Stimulated activated CD8-positive, alpha-beta memory T cell treated with anti-CD3 and anti-CD28 coated beads, Interleukin-12 subunit alpha, Interleukin-12 subunit beta, amount 100 ng/mL, for 1 hour (primary cell): ENCODE measurements at regions not wholly inside any gene's neighbourhood (a gene's known extent, or its start where the extent isn't known, plus 50 kb on each side); places are given as distances from the start of the nearest gene placed in this dataset.

Source experiments
- DNase-seq: peaks from one replicate; pipeline ENCODE4 v3.0.0-alpha.2; 2020; ENCODE audit warnings: low read depth

- DNase-seq: no peak
These were observed 260.1 kb upstream of the ARID1B start for GRCh38 chr6:156517088-156517487.

DNA sequence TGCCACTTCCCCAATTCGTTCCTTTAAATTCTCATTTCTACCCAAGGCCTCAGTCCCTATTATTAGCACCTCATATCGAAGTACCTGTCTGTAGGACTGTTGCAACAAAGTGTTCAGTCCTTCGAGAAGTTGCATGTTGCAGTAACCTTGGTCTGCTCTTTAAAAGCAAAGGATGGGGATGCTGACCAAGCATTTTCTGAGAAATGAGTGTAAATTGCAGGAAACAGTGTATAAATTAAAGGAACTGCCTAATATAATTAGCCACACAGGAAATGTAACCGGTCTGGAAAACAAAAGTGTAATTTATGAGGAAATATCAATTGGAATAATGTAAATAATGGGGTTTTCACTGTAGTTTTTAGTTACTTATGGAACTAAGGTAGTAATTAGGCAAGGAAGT lies 261.9 kb upstream of the ARID1B start:
- DNase-seq: no peak

GRCh38 chr6:156513504-156513903 lies 263.7 kb upstream of the ARID1B start:
- no peak for DNase-seq

GRCh38 chr6:156511570-156511969 lies 265.6 kb upstream of the ARID1B start:
- no peak for DNase-seq

- DNase-seq: no peak
These were observed 266.1 kb upstream of the ARID1B start for GRCh38 chr6:156511051-156511450.

DNA sequence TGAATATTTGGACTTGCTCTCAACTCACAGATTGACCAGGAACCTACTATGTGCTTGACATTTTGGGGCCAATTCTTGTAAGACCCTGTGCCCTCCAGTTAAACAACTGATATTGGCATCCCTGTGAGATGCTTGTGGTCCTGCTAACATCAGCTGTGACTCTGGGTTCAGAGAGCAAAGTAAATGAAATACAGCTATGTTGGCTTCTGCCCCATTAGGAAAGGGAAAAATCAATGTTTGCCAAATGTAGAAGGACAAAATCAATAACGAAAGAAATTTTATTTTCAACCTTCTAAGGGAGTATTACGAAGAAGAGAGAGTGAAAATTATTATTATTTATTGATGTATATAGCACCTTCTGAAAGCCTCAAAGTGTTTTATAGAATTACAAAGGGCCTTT lies 266.9 kb upstream of the ARID1B start:
- no peak for DNase-seq

- DNase-seq: no peak
These were observed 267.7 kb upstream of the ARID1B start for GRCh38 chr6:156509496-156509895.

DNA sequence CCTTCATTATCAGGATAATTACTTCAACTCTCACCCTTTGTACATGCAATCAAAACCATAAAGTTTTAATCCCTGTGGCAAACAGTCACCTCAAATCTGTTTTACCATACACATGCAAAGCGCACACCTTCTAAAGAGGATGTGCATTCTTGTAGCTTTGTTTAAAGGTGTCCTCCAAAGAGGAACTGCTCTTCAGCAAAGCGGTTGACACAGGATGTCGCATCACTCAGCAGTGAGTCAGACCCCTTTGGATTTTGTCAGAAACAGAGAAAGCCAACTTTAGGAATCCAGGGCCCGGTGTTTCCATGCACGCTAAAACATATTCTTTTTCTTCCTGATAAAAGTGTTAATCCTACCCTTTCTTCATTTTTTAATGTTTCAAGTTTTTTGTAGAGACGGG lies 268.3 kb upstream of the ARID1B start:
- no peak for DNase-seq

GRCh38 chr6:156508126-156508525 lies 269.1 kb upstream of the ARID1B start:
- DNase-seq: no peak

- no peak for DNase-seq
These were observed 269.5 kb upstream of the ARID1B start for GRCh38 chr6:156507656-156508055.

GRCh38 chr6:156507106-156507505 lies 270.1 kb upstream of the ARID1B start:
- DNase-seq: no peak

DNA sequence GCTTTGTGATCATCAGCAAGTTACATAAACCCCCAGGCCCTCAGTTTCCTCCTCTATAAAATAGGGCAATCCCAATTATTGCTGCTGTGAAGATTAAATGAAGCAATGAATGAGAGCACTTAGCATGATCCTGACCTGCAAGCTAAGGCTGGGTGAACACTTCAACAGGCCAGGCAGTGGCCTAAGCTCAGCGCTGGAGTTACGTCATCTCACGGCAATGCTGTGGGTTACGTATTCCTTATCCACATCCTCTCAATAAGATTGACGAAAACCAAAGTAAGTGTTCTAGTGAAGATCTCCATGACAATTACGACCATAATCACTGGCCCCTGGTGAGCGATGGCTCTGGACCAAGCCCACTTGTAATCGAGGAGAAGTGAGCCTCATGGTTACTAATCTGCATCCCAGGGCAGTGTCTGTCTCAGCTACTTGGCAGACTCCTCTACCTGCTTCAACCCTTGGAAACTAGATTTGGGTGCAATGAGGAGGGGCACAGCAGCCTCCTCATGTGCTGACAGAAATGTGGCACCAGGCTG lies 274.1 kb upstream of the ARID1B start:
- DNase-seq: no peak

DNA sequence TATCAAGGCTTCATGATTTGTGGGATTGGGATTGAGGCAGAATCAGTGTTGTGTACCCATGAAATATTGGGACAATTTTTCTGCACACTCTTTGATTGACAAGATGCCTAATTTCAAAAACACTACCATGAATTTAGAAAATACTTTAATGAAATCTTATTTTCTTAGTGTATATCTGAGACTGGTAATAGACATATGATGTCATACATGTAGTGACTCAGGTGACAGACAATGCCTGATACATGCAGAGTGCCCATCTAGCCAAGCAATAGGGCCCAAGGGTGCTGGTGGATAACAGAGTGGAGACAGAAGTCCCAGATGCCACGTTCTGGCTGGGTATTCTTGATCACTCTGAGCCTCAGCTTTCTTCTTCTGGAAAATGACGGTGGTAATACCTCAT lies 279.6 kb upstream of the ARID1B start:
- DNase-seq: no peak

DNA sequence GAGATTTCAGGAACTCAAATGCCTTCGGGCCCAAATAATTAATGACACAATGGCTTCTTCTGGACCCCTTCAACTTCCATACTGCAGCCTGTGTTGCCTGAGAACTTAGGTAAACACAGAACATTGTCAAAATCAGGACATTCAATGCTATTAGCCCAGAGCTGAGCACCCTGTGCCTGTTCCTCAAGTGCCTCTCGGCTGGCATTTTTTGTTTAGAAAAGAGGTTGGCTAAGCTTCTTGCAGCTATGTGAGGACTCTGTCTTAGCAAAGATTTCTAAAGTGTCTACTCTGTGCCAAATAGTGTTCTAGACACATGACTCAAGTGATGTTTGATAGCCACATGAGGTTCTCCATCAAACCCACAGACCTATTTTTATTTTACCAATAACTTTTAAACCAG lies 289.3 kb upstream of the ARID1B start:
- no peak for DNase-seq

- no peak for DNase-seq
These were observed 292.0 kb upstream of the ARID1B start for GRCh38 chr6:156485150-156485549.

- DNase-seq: no peak
These were observed 302.6 kb upstream of the ARID1B start for GRCh38 chr6:156474507-156475120.

DNA sequence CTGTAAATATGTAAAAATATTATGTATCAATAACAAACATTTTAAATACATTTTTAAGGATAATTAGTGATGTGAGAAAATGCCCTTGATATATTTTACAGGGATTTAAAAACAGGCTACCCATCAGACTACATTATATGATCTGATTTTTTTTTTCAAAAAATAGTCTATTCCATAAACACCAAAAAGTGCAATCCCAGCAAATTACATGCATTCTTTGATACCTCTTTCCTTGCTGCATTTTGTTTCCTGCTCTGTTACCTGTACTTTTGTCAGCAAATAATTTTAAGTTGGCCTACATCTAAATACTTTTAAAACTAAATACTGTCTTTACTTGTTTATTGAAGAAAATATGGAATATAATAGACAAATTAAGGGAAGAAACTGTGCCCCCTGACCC lies 306.2 kb upstream of the ARID1B start:
- DNase-seq: no peak

DNA sequence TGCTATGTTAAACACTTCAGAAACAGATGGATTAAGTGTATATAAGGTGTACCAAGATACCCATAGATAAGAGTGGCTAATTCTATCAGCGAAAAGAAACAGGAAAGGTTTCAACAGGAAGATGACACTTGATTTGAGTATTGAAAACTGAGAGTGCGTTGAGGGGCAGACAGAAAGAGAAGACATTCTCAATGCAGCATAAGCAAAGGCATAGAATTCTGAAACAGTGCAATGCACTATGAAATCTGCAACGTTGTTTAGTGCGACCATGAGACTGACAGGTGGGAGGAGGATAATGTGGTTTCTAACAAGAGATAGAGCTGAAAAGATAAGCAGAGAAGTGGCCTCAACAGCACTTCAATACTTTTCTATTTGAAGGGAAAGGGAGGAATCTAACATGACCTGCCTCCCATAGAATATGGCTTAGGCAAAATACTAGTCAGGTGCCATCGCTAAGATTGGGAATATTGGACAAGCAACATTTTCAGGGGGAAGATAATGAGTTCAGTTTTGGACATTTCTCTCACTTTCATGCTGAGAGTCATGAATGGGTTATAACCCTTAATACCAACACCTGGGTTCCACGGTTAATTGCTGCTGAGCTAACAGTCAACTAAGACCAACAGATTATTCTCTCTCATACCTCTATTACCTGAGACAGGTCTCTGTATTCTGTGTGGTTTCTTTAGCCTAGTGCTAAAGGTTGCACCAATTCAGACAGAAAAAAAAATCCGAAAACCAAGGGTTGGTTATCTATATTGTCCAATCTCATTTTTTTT lies 312.9 kb upstream of the ARID1B start:
- DNase-seq: no peak

DNA sequence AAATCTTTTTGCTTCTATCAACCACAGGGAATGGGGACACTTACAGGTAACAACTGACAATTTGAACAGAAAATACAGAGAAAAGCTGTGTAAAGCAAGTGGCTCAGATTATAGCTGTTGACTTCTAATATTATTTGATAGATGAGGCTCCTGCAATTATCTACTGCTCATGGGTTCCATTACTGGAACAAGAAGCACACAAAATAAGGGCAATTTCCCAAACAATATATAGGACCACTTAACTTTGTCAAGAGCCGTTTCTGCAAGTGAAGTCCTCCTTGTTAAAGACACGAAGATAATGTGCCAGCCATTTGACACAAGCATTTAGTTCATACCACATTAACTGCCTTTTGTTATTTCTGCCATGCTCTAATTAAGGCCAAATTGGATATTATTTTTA lies 315.5 kb upstream of the ARID1B start:
- DNase-seq: no peak

DNA sequence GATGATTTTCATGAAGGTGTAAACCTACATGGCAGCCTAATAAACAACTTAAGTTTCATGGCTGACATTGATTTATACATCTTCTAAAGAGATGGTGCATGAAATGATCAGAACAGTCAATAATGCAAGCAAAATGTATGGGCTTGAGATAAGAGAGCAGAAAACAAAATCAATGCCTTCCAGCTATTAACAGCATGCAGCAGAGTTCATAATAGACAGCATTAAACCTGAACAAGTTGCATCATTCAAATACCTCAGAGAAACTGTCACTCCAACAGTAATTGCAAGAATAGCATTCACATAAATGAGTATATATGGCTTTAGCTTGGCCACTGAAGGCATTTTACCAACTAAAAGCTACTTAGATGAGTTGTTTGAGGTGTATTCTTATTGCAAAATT lies 319.6 kb upstream of the ARID1B start:
- no peak for DNase-seq

GRCh38 chr6:156455847-156456246 lies 321.3 kb upstream of the ARID1B start:
- DNase-seq: no peak

DNA sequence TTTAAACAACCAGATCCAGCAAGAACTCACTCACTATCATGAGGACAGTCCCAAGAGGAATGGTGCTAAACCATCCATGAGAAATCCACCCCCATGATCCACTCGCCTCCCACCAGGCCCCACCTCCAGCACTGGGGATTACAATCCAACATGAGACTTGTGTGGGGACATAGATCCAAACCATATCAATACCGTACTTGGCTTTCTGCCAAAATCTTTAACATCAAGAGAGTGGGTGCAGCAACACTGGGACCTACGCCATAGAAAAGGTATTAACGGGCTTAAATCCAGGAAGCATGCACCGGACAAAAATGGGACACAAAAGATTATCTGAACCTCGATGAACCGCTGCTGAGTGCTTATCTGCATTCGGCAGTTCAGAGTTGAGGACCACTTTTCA lies 322.3 kb upstream of the ARID1B start:
- no peak for DNase-seq

- no peak for DNase-seq
These were observed 325.5 kb upstream of the ARID1B start for GRCh38 chr6:156451726-156452125.

- DNase-seq: no peak
These were observed 326.1 kb upstream of the ARID1B start for GRCh38 chr6:156451088-156451487.
